Endodermal cell (in vitro differentiated cells): ENCODE measurements at regions not wholly inside any gene's neighbourhood (a gene's known extent, or its start where the extent isn't known, plus 50 kb on each side); places are given as distances from the start of the nearest gene placed in this dataset.

Source experiments
- DNase-seq: peaks from one replicate; pipeline ENCODE4 v3.0.0-alpha.2; 2017
- H3K27ac ChIP-seq: 2 replicates; pipeline ENCODE4 v1.5.1; 2013; ENCODE audit warnings: mild to moderate bottlenecking, low read depth, low read length, moderate library complexity
- H3K27me3 ChIP-seq: 2 replicates; pipeline ENCODE4 v1.6.1; 2013; ENCODE audit warnings: mild to moderate bottlenecking, low read length, moderate library complexity; ENCODE audit not compliant: insufficient read depth, control insufficient read depth, poor library complexity, severe bottlenecking
- H3K36me3 ChIP-seq: 2 replicates; pipeline ENCODE4 v1.7.0; 2013; ENCODE audit warnings: mild to moderate bottlenecking, low read length, moderate library complexity; ENCODE audit not compliant: control insufficient read depth, insufficient read depth
- H3K4me1 ChIP-seq: one replicate; pipeline ENCODE4 v1.7.0; 2013; ENCODE audit warnings: low read length; ENCODE audit not compliant: control insufficient read depth, insufficient read depth
- H3K4me3 ChIP-seq: 2 replicates; pipeline ENCODE4 v1.5.1; 2013; ENCODE audit warnings: mild to moderate bottlenecking, low read length, moderate library complexity
- H3K9ac ChIP-seq: 2 replicates; pipeline ENCODE4 v1.6.1; 2013; ENCODE audit warnings: mild to moderate bottlenecking, low read length, moderate library complexity; ENCODE audit not compliant: poor library complexity, severe bottlenecking; ENCODE audit errors: extremely low read depth
- H3K9me3 ChIP-seq: 2 replicates; pipeline ENCODE4 v1.6.1; 2013; ENCODE audit warnings: mild to moderate bottlenecking, low read length, moderate library complexity; ENCODE audit not compliant: control insufficient read depth
- H3K27ac Mint-ChIP-seq: 2 replicates; pipeline ENCODE4 v1.8.0; 2020; ENCODE audit warnings: mixed read lengths
- H3K27me3 Mint-ChIP-seq: 2 replicates; pipeline ENCODE4 v1.8.0; 2021; ENCODE audit warnings: mild to moderate bottlenecking, mixed read lengths; ENCODE audit not compliant: insufficient read depth
- H3K36me3 Mint-ChIP-seq: 2 replicates; pipeline ENCODE4 v1.8.0; 2020; ENCODE audit warnings: low read depth, mixed read lengths
- H3K4me1 Mint-ChIP-seq: 2 replicates; pipeline ENCODE4 v1.8.0; 2020; ENCODE audit warnings: mixed read lengths
- H3K4me3 Mint-ChIP-seq: 2 replicates; pipeline ENCODE4 v1.8.0; 2020; ENCODE audit warnings: mild to moderate bottlenecking, moderate library complexity, mixed read lengths
- H3K9me3 Mint-ChIP-seq: 2 replicates; pipeline ENCODE4 v1.8.0; 2020; ENCODE audit warnings: mild to moderate bottlenecking, mixed read lengths
- CTCF ChIP-seq: fragments of 200-600 bp; sonication (generic); conservative IDR thresholded peaks from 2 replicates; pipeline ENCODE4 v1.5.0; 2021; ENCODE audit warnings: antibody characterized with exemption, mild to moderate bottlenecking
- WGBS, 2 experiments: methylation state at CpG; one replicate each; pipeline versions ENCODE4 v1.1.5 to v1.1.7; 2013; ENCODE audit warnings: missing lambda C conversion rate in 2 of 2, mixed read lengths in 1 of 2; ENCODE audit not compliant: insufficient coverage in 1 of 2, insufficient read length in 1 of 2; 5-methylcytosine and 5-hydroxymethylcytosine counted together

DNA sequence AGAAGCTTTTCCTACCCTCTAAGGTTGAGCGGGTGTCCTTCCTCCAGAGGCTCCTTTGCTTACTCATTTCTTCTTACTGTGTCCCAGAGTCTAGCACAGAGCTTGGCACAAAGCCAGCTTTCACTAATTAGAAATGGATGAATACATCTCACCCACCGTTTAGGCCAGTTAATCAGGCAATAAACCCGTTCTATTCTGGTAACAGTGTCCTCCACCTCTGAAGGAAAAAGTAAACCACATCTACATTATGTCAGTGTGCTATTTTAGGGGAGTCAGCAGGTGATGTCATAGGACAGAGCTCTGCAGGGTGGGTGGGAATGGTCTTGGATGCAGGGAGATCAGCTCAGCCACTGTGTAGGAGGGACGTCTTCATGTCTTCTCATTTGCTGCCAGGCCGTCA lies 109.2 kb downstream of the OSTF1 start:
- Mint-ChIP-seq H3K27ac (no peak overlapping the region), H3K9me3 (no peaks in the 10 kb centered on the region), H3K4me1 (no peaks in the 10 kb centered on the region), H3K4me3 (no peak overlapping the region), H3K27me3 (no peaks in the 10 kb centered on the region), H3K36me3 (no peaks in the 10 kb centered on the region)
- Histone ChIP-seq H3K27ac (no peak overlapping the region), H3K9me3 (no peaks in the 10 kb centered on the region), H3K4me1 (no peaks in the 10 kb centered on the region), H3K9ac (no peak overlapping the region), H3K4me3 (no peak overlapping the region), H3K27me3 (no peaks in the 10 kb centered on the region), H3K36me3 (no peaks in the 10 kb centered on the region)
- no peak for DNase-seq
- TF ChIP-seq CTCF, result no peak
- 89 to 91% methylated on average over 2 to 5 of the region's 5 CpGs for WGBS, 2 experiments

- WGBS, 2 experiments, result 89 to 90% methylated on average over 3 to 7 of the region's 7 CpGs
- H3K4me1 Mint-ChIP-seq, result no peaks in the 10 kb centered on the region
Measured at GRCh38 chr9:75198436-75198835, 110.1 kb downstream of the OSTF1 start.

DNA sequence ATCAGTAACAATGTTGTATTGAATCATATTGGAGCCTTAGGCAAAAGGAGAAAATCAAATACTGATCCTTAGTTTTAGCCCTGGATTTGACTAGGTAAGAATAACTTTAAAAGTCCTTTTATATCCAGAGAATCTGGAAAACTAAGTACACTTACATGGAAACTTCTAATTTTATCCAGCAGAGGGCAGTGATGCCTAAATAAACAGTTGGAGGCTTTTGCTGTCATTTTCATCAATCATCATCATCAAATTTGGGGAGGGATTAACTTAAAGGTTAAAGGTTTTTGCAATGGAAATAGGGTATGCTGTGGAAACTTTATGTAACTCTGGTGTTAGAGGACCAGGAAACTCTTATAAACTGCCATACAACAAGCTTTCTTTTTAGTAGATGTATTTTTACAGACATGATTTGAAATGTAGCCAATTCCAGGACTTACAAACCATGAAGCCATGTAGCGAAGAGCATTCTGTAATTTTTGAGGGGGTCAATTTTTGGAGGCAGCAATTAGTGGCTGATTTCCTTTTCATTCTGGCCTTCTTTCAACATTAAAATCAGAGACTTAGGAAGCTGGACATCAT lies 112.7 kb downstream of the OSTF1 start:
- Histone ChIP-seq H3K36me3 (no peaks in the 10 kb centered on the region), H3K9me3 (no peaks in the 10 kb centered on the region), H3K4me3 (no peak overlapping the region), H3K27ac (no peak overlapping the region), H3K27me3 (no peaks in the 10 kb centered on the region), H3K4me1 (no peaks in the 10 kb centered on the region), H3K9ac (no peak overlapping the region)
- TF ChIP-seq CTCF, result peak; percentile 85
- Mint-ChIP-seq H3K4me3 (no peak overlapping the region), H3K27me3 (no peaks in the 10 kb centered on the region), H3K27ac (no peak overlapping the region), H3K9me3 (no peaks in the 10 kb centered on the region), H3K36me3 (no peaks in the 10 kb centered on the region), H3K4me1 (no peaks in the 10 kb centered on the region)
- WGBS, 2 experiments, result 87% methylated on average over 1 of the region's 1 CpG; no CpG with 5 or more reads in 1 of the 2 experiments
- DNase-seq, result no peak

More at GRCh38 chr9:75198436-75198835, 110.1 kb downstream of the OSTF1 start:
- TF ChIP-seq CTCF, result peak; percentile 72
- Mint-ChIP-seq H3K4me3 (no peak overlapping the region), H3K36me3 (no peaks in the 10 kb centered on the region), H3K9me3 (no peaks in the 10 kb centered on the region), H3K27ac (no peak overlapping the region), H3K27me3 (no peaks in the 10 kb centered on the region)
- Histone ChIP-seq H3K27ac (no peak overlapping the region), H3K9ac (no peak overlapping the region), H3K4me3 (no peak overlapping the region), H3K9me3 (no peaks in the 10 kb centered on the region), H3K27me3 (no peaks in the 10 kb centered on the region), H3K4me1 (no peaks in the 10 kb centered on the region), H3K36me3 (no peaks in the 10 kb centered on the region)
- peak; percentile 80 for DNase-seq
